ENCODE measurements at regions not wholly inside any gene's neighbourhood (a gene's known extent, or its start where the extent isn't known, plus 50 kb on each side); places are given as distances from the start of the nearest gene placed in this dataset.

DNA sequence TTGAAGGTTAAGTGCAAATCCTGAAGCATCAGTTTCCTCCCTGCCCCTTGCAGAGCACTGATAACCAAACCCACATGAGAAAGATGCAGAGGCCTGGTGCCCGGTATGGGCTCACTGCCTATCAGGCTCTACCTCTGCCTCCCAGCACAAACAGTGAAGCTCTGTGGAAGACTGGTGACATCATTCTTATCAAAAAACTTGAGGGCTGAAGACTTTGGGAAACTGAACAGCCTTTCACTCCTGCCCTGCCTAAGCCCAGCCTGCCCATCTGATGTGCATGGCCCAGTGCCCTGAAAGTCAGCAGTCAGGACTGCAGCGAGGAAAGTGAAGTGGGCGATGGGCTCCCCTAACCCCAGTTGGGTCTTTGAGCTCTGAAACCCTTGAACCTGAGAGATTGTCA is 174.8 kb upstream of the ARL4C start:
- TF ChIP-seq EZH2 (IDR thresholded peaks at IDR 0.05; ENCODE audit: borderline replicate concordance, low read depth, low read length, severe bottlenecking): no peak
- TF ChIP-seq, protein P1, sequence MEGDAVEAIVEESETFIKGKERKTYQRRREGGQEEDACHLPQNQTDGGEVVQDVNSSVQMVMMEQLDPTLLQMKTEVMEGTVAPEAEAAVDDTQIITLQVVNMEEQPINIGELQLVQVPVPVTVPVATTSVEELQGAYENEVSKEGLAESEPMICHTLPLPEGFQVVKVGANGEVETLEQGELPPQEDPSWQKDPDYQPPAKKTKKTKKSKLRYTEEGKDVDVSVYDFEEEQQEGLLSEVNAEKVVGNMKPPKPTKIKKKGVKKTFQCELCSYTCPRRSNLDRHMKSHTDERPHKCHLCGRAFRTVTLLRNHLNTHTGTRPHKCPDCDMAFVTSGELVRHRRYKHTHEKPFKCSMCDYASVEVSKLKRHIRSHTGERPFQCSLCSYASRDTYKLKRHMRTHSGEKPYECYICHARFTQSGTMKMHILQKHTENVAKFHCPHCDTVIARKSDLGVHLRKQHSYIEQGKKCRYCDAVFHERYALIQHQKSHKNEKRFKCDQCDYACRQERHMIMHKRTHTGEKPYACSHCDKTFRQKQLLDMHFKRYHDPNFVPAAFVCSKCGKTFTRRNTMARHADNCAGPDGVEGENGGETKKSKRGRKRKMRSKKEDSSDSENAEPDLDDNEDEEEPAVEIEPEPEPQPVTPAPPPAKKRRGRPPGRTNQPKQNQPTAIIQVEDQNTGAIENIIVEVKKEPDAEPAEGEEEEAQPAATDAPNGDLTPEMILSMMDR (IDR thresholded peaks at IDR 0.05; ENCODE audit: borderline replicate concordance, extremely low read depth, low read length, poor library complexity, severe bottlenecking): no peak

All from DND-41 (cell line).